Muscle of back (tissue), 3 donors: ENCODE measurements at regions not wholly inside any gene's neighbourhood (a gene's known extent, or its start where the extent isn't known, plus 50 kb on each side); places are given as distances from the start of the nearest gene placed in this dataset.
A peak's percentile ranks its signal among the peaks of the same experiment; 100 is the strongest.

ENCODE experiments used
- DNase-seq, 3 donors: peaks; one replicate each; pipeline versions ENCODE4 v3.0.0 to v3.0.0-alpha.2; 2013

GRCh38 chr2:138439733-138440132 lies 61.8 kb upstream of the SPOPL start:
- DNase-seq: no peak

GRCh38 chr2:138440759-138441158 lies 60.8 kb upstream of the SPOPL start:
- no peak for DNase-seq

- no peak for DNase-seq
Observed at GRCh38 chr2:138441916-138442315, 59.7 kb upstream of the SPOPL start.

GRCh38 chr2:138444411-138444810 lies 57.2 kb upstream of the SPOPL start:
- DNase-seq: peak in 1 of 3 donors; percentile 41

- peak in 2 of 3 donors; percentile 23 to 54 for DNase-seq
Observed at GRCh38 chr2:138445227-138445626, 56.3 kb upstream of the SPOPL start.

- DNase-seq: peak in 1 of 3 donors; percentile 40
Observed at GRCh38 chr2:138446043-138446442, 55.5 kb upstream of the SPOPL start.

- DNase-seq: no peak
Observed at GRCh38 chr2:138447889-138448570, 53.5 kb upstream of the SPOPL start.
